ENCODE measurements at regions not wholly inside any gene's neighbourhood (a gene's known extent, or its start where the extent isn't known, plus 50 kb on each side); places are given as distances from the start of the nearest gene placed in this dataset.

DNA sequence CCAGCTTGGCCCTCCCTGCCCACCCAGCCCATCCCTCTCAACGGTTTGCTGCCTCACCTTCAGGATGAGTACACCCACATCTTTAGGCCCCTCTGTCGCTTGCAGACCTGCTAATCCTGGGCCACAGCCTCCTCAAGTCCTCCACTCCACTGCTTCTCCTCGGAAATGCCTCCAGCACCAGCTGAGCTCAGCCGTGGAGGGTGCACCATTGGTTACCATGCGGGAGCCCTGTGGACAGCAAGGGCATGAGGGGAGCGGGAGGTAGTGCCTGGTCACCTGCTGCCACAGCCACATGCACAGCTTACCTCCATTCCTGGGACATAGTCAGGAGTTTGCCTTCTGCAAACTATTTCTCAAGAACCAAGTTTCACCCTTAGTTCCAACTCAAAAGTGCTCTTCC lies 286.3 kb upstream of the ZMIZ1 start:
- Histone ChIP-seq H3K4me2 (ENCODE audit: insufficient read depth, low read length, poor library complexity, severe bottlenecking) (no peak overlapping the region), H2AK5ac (ENCODE audit: low read depth, low read length) (peak overlapping the region; percentile 71), H3K14ac (ENCODE audit: low read length) (no peak overlapping the region), H2BK15ac (ENCODE audit: low read length) (no peak overlapping the region), H3K9me3 (replicated peaks in 1 of 2; ENCODE audit: control insufficient read depth in 2 of 2, insufficient read depth in 1 of 2, low read depth in 1 of 2, low read length in 2 of 2) (peaks cover 0 to 4% of the 10 kb centered on the region in 2 donors), H3K27me3 (ENCODE audit: control insufficient read depth in 3 of 3, insufficient read depth in 3 of 3, low read depth in 1 of 3, low read length in 3 of 3) (peaks cover 0 to 6% (median 0%) of the 10 kb centered on the region in 3 experiments), H3K9ac (ENCODE audit: low read depth, low read length, poor library complexity) (no peak overlapping the region), H2BK12ac (ENCODE audit: low read length) (no peak overlapping the region), H3K4me3 (ENCODE audit: low read length in 2 of 2) (no peak overlapping the region), H3K27ac (replicated peaks; ENCODE audit: low read length) (no peak overlapping the region), H4K8ac (ENCODE audit: low read depth, low read length) (no peak overlapping the region), H3K18ac (ENCODE audit: low read length) (peak overlapping the region; percentile 44), H3K4ac (ENCODE audit: low read length) (no peak overlapping the region), H3K23ac (ENCODE audit: low read depth, low read length, poor library complexity) (no peak overlapping the region), H3K36me3 (replicated peaks in 1 of 2; ENCODE audit: control insufficient read depth in 2 of 2, insufficient read depth in 2 of 2, low read length in 2 of 2) (no peaks in the 10 kb centered on the region), H3K4me1 (ENCODE audit: control insufficient read depth in 2 of 2, insufficient read depth in 1 of 2, low read depth in 1 of 2, low read length in 2 of 2) (peaks cover 3 to 4% of the 10 kb centered on the region in 2 donors), H2BK5ac (ENCODE audit: low read length) (no peak overlapping the region), H2AFZ (ENCODE audit: low read length) (no peak overlapping the region), H2BK120ac (ENCODE audit: low read depth, low read length) (no peak overlapping the region), H4K91ac (ENCODE audit: low read depth, low read length, poor library complexity) (no peak overlapping the region), H3K79me1 (ENCODE audit: low read depth, low read length) (no peaks in the 10 kb centered on the region)
- no CpG with 5 or more reads among the region's 6 CpGs for WGBS, 2 donors (ENCODE audit: extremely low coverage in 2 of 2, insufficient read length in 2 of 2, insufficient replicate concordance in 1 of 2)
- no peak for DNase-seq (ENCODE audit: low spot score)

DNA sequence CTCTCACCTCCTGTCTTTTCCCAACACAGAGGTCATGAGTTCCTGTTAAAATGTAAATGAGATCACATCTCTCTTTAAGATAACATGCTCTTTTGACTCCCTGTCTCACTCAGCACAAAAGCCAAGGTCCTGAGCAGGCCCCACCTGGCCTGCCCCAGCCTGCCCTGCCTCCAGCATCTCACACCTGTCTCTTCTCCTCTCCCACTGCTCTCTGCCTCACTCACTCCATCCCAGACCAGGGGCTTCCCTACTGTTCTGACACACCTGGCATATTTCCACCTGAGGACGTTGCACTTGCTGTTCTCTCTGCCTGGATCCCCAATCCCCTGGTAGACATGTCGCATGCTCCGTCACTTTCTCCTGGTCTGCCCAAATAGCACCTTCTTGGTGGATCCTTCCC lies 285.0 kb upstream of the ZMIZ1 start:
- no peak overlapping the region for H3K27ac ChIP-seq (replicated peaks; ENCODE audit: low read length)
- no CpG with 5 or more reads among the region's 3 CpGs for WGBS, 2 donors (ENCODE audit: extremely low coverage in 2 of 2, insufficient read length in 2 of 2, insufficient replicate concordance in 1 of 2)

DNA sequence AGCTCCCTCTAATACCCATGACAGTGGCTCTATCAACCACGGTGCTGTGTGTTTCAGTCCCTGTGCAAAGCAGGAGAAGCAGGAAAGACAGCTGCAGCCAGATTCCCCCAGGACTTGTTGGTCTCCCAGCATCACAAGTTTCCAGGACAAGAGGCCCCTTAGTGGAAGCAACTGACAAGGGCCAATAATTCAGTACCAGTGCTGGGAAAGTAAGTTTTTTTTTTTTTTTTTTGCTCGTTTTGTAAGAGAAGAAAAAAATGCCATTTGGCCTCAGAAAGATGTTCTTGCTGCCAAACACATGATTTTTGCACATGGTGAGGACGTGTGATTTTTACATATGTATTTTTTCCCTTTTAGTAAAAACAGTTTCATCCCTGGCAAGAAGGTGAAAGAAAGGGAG lies 284.2 kb upstream of the ZMIZ1 start:
- Histone ChIP-seq H3K4ac (ENCODE audit: low read length) (no peak overlapping the region), H2BK120ac (ENCODE audit: low read depth, low read length) (no peak overlapping the region), H2BK12ac (ENCODE audit: low read length) (no peak overlapping the region), H2AFZ (ENCODE audit: low read length) (no peak overlapping the region), H3K27me3 (ENCODE audit: control insufficient read depth in 3 of 3, insufficient read depth in 3 of 3, low read depth in 1 of 3, low read length in 3 of 3) (no peaks in the 10 kb centered on the region), H3K14ac (ENCODE audit: low read length) (no peak overlapping the region), H3K9me3 (replicated peaks in 1 of 2; ENCODE audit: control insufficient read depth in 2 of 2, insufficient read depth in 1 of 2, low read depth in 1 of 2, low read length in 2 of 2) (peaks cover 0 to 4% of the 10 kb centered on the region in 2 donors), H3K27ac (replicated peaks; ENCODE audit: low read length) (no peak overlapping the region), H3K4me3 (ENCODE audit: low read length in 2 of 2) (no peak overlapping the region), H2BK5ac (ENCODE audit: low read length) (no peak overlapping the region), H2AK5ac (ENCODE audit: low read depth, low read length) (no peak overlapping the region), H3K36me3 (replicated peaks in 1 of 2; ENCODE audit: control insufficient read depth in 2 of 2, insufficient read depth in 2 of 2, low read length in 2 of 2) (no peaks in the 10 kb centered on the region), H3K9ac (ENCODE audit: low read depth, low read length, poor library complexity) (no peak overlapping the region), H4K91ac (ENCODE audit: low read depth, low read length, poor library complexity) (no peak overlapping the region), H4K8ac (ENCODE audit: low read depth, low read length) (no peak overlapping the region), H2BK15ac (ENCODE audit: low read length) (no peak overlapping the region), H3K4me1 (ENCODE audit: control insufficient read depth in 2 of 2, insufficient read depth in 1 of 2, low read depth in 1 of 2, low read length in 2 of 2) (no peaks in the 10 kb centered on the region), H3K79me1 (ENCODE audit: low read depth, low read length) (no peaks in the 10 kb centered on the region), H3K23ac (ENCODE audit: low read depth, low read length, poor library complexity) (no peak overlapping the region), H3K18ac (ENCODE audit: low read length) (no peak overlapping the region), H3K4me2 (ENCODE audit: insufficient read depth, low read length, poor library complexity, severe bottlenecking) (no peak overlapping the region)
- WGBS, 2 donors (ENCODE audit: extremely low coverage in 2 of 2, insufficient read length in 2 of 2, insufficient replicate concordance in 1 of 2), result no CpG with 5 or more reads among the region's 3 CpGs
- no peak for DNase-seq (ENCODE audit: low spot score)

More for the DNA sequence above, 285.0 kb upstream of the ZMIZ1 start:
- Histone ChIP-seq H3K9me3 (replicated peaks in 1 of 2; ENCODE audit: control insufficient read depth in 2 of 2, insufficient read depth in 1 of 2, low read depth in 1 of 2, low read length in 2 of 2) (peaks cover 0 to 4% of the 10 kb centered on the region in 2 donors), H3K4me2 (ENCODE audit: insufficient read depth, low read length, poor library complexity, severe bottlenecking) (no peak overlapping the region), H4K8ac (ENCODE audit: low read depth, low read length) (no peak overlapping the region), H2BK12ac (ENCODE audit: low read length) (no peak overlapping the region), H3K9ac (ENCODE audit: low read depth, low read length, poor library complexity) (no peak overlapping the region), H4K91ac (ENCODE audit: low read depth, low read length, poor library complexity) (no peak overlapping the region), H2BK15ac (ENCODE audit: low read length) (no peak overlapping the region), H3K14ac (ENCODE audit: low read length) (no peak overlapping the region), H2AK5ac (ENCODE audit: low read depth, low read length) (no peak overlapping the region), H3K79me1 (ENCODE audit: low read depth, low read length) (no peaks in the 10 kb centered on the region), H3K4ac (ENCODE audit: low read length) (no peak overlapping the region), H3K4me1 (ENCODE audit: control insufficient read depth in 2 of 2, insufficient read depth in 1 of 2, low read depth in 1 of 2, low read length in 2 of 2) (no peaks in the 10 kb centered on the region), H3K27me3 (ENCODE audit: control insufficient read depth in 3 of 3, insufficient read depth in 3 of 3, low read depth in 1 of 3, low read length in 3 of 3) (no peaks in the 10 kb centered on the region), H2BK5ac (ENCODE audit: low read length) (no peak overlapping the region), H3K23ac (ENCODE audit: low read depth, low read length, poor library complexity) (no peak overlapping the region), H2AFZ (ENCODE audit: low read length) (no peak overlapping the region), H3K18ac (ENCODE audit: low read length) (no peak overlapping the region), H3K4me3 (ENCODE audit: low read length in 2 of 2) (no peak overlapping the region), H2BK120ac (ENCODE audit: low read depth, low read length) (no peak overlapping the region), H3K36me3 (replicated peaks in 1 of 2; ENCODE audit: control insufficient read depth in 2 of 2, insufficient read depth in 2 of 2, low read length in 2 of 2) (no peaks in the 10 kb centered on the region)
- no peak for DNase-seq (ENCODE audit: low spot score)

DNA sequence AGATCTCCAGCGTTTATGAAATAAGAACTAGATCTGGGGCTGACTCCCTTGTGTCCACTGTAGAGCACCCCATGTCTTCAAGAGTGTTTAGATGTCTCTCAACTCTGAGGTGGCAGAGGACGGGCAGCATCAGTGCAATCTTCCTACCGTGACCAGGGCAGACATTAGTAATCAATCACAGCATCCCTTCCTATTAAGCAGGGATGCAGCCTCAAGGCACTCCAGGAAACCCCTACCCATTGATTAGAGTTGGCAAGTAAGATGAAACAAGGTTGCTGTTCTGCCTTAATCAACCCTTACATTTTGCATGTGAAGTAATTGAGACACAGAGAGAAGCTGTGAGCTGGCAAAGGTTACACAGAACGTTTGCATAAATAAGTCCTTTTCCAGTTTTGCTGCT lies 283.7 kb upstream of the ZMIZ1 start:
- no peak overlapping the region for H4K91ac ChIP-seq (ENCODE audit: low read depth, low read length, poor library complexity)
- no peak overlapping the region for H2BK120ac ChIP-seq (ENCODE audit: low read depth, low read length)
- H4K8ac ChIP-seq (ENCODE audit: low read depth, low read length), result no peak overlapping the region
- H2AFZ ChIP-seq (ENCODE audit: low read length), result no peak overlapping the region
- no peaks in the 10 kb centered on the region for H3K27me3 ChIP-seq (ENCODE audit: control insufficient read depth in 3 of 3, insufficient read depth in 3 of 3, low read depth in 1 of 3, low read length in 3 of 3)
- no peak overlapping the region for H3K27ac ChIP-seq (replicated peaks; ENCODE audit: low read length)
- H3K4me2 ChIP-seq (ENCODE audit: insufficient read depth, low read length, poor library complexity, severe bottlenecking), result no peak overlapping the region
- H3K23ac ChIP-seq (ENCODE audit: low read depth, low read length, poor library complexity), result no peak overlapping the region
- no peak overlapping the region for H3K18ac ChIP-seq (ENCODE audit: low read length)
- no peak for DNase-seq (ENCODE audit: low spot score)
- H3K4ac ChIP-seq (ENCODE audit: low read length), result no peak overlapping the region
- H3K14ac ChIP-seq (ENCODE audit: low read length), result no peak overlapping the region
- WGBS, 2 donors (ENCODE audit: extremely low coverage in 2 of 2, insufficient read length in 2 of 2, insufficient replicate concordance in 1 of 2), result no CpG with 5 or more reads among the region's 4 CpGs
- H2BK15ac ChIP-seq (ENCODE audit: low read length), result no peak overlapping the region
- H3K36me3 ChIP-seq (replicated peaks in 1 of 2; ENCODE audit: control insufficient read depth in 2 of 2, insufficient read depth in 2 of 2, low read length in 2 of 2), result no peaks in the 10 kb centered on the region
- H3K4me1 ChIP-seq (ENCODE audit: control insufficient read depth in 2 of 2, insufficient read depth in 1 of 2, low read depth in 1 of 2, low read length in 2 of 2), result no peaks in the 10 kb centered on the region
- no peaks in the 10 kb centered on the region for H3K79me1 ChIP-seq (ENCODE audit: low read depth, low read length)
- no peak overlapping the region for H2BK5ac ChIP-seq (ENCODE audit: low read length)
- no peak overlapping the region for H3K4me3 ChIP-seq (ENCODE audit: low read length in 2 of 2)
- no peak overlapping the region for H3K9ac ChIP-seq (ENCODE audit: low read depth, low read length, poor library complexity)
- H3K9me3 ChIP-seq (replicated peaks in 1 of 2; ENCODE audit: control insufficient read depth in 2 of 2, insufficient read depth in 1 of 2, low read depth in 1 of 2, low read length in 2 of 2), result peaks cover 0 to 4% of the 10 kb centered on the region in 2 donors
- no peak overlapping the region for H2AK5ac ChIP-seq (ENCODE audit: low read depth, low read length)
- no peak overlapping the region for H2BK12ac ChIP-seq (ENCODE audit: low read length)

All from neuronal stem cell (in vitro differentiated cells).